IMR-90 (cell line): ENCODE measurements at regions not wholly inside any gene's neighbourhood (a gene's known extent, or its start where the extent isn't known, plus 50 kb on each side); places are given as distances from the start of the nearest gene placed in this dataset.

ENCODE experiments used
- BHLHE40 ChIP-seq: fragments of 150-350 bp; IDR thresholded peaks from 2 replicates; pipeline ENCODE4 v1.6.1; 2016; ENCODE audit warnings: mild to moderate bottlenecking, low read depth, low read length
- CEBPB ChIP-seq: IDR thresholded peaks from 2 replicates; pipeline ENCODE4 v1.6.1; 2012; ENCODE audit warnings: low read depth, low read length, improper control_type of control experiment
- MAFK ChIP-seq: IDR thresholded peaks from 2 replicates; pipeline ENCODE4 v1.6.1; 2012; ENCODE audit warnings: low read depth, low read length, improper control_type of control experiment
- MAZ ChIP-seq: IDR thresholded peaks from 2 replicates; pipeline ENCODE4 v1.6.1; 2012; ENCODE audit warnings: low read depth, mild to moderate bottlenecking, low read length, improper control_type of control experiment, moderate library complexity, borderline replicate concordance
- MXI1 ChIP-seq: IDR thresholded peaks from 2 replicates; pipeline ENCODE4 v1.6.1; 2012; ENCODE audit warnings: low read depth, mild to moderate bottlenecking, low read length, moderate library complexity, borderline replicate concordance
- POLR2A ChIP-seq: IDR thresholded peaks from 2 replicates; pipeline ENCODE4 v1.6.1; 2012; ENCODE audit warnings: mild to moderate bottlenecking, low read depth, low read length
- RCOR1 ChIP-seq: IDR thresholded peaks from 2 replicates; pipeline ENCODE4 v1.6.1; 2012; ENCODE audit warnings: mild to moderate bottlenecking, low read length, improper control_type of control experiment; ENCODE audit not compliant: insufficient replicate concordance
- RFX5 ChIP-seq: IDR thresholded peaks from 2 replicates; pipeline ENCODE4 v1.8.0; 2012; ENCODE audit warnings: low read depth, mild to moderate bottlenecking, low read length, moderate library complexity
- SMC3 ChIP-seq: fragments of 150-350 bp; IDR thresholded peaks from 2 replicates; pipeline ENCODE4 v1.6.1; 2016; ENCODE audit warnings: low read depth, mild to moderate bottlenecking, antibody characterized with exemption, low read length, moderate library complexity
- TF ChIP-seq, protein P1 (sequence below): conservative IDR thresholded peaks from 2 replicates; pipeline ENCODE4 v1.5.1; 2012; ENCODE audit warnings: mild to moderate bottlenecking, low read depth, low read length, improper control_type of control experiment
- TF ChIP-seq, protein P2 (sequence below): fragments of 150-350 bp; IDR thresholded peaks from 2 replicates; pipeline ENCODE4 v1.6.1; 2016; ENCODE audit warnings: low read depth, mild to moderate bottlenecking, low read length, moderate library complexity, borderline replicate concordance

DNA sequence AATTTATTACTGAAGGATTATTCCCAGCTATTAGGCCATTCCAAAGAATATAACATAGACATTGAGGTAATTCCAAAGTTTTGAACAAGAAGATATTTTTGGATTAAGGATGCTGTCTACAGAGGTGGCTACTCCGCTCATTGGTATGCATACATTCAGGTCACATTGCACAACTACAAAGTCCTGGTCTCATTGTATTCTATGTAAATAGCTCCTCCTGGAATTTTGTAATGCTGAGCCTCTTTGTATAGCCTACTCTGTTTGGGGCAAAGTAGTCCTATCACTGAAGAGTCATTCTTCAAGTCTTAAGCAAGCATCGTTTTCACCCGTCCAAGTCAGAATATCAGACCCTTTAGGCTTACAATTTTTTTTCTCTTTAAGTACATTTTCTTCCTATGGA lies 142.4 kb downstream of the KIF18A start:
- TF ChIP-seq, protein P1, sequence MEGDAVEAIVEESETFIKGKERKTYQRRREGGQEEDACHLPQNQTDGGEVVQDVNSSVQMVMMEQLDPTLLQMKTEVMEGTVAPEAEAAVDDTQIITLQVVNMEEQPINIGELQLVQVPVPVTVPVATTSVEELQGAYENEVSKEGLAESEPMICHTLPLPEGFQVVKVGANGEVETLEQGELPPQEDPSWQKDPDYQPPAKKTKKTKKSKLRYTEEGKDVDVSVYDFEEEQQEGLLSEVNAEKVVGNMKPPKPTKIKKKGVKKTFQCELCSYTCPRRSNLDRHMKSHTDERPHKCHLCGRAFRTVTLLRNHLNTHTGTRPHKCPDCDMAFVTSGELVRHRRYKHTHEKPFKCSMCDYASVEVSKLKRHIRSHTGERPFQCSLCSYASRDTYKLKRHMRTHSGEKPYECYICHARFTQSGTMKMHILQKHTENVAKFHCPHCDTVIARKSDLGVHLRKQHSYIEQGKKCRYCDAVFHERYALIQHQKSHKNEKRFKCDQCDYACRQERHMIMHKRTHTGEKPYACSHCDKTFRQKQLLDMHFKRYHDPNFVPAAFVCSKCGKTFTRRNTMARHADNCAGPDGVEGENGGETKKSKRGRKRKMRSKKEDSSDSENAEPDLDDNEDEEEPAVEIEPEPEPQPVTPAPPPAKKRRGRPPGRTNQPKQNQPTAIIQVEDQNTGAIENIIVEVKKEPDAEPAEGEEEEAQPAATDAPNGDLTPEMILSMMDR = no peak
- TF ChIP-seq CEBPB (no peak), POLR2A (no peak), RFX5 (no peak), MAZ (no peak), MXI1 (no peak), BHLHE40 (no peak), MAFK (no peak), SMC3 (no peak), RCOR1 (no peak)
- TF ChIP-seq, protein P2, sequence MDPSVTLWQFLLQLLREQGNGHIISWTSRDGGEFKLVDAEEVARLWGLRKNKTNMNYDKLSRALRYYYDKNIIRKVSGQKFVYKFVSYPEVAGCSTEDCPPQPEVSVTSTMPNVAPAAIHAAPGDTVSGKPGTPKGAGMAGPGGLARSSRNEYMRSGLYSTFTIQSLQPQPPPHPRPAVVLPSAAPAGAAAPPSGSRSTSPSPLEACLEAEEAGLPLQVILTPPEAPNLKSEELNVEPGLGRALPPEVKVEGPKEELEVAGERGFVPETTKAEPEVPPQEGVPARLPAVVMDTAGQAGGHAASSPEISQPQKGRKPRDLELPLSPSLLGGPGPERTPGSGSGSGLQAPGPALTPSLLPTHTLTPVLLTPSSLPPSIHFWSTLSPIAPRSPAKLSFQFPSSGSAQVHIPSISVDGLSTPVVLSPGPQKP = no peak
